ENCODE measurements at regions not wholly inside any gene's neighbourhood (a gene's known extent, or its start where the extent isn't known, plus 50 kb on each side); places are given as distances from the start of the nearest gene placed in this dataset.

DNA sequence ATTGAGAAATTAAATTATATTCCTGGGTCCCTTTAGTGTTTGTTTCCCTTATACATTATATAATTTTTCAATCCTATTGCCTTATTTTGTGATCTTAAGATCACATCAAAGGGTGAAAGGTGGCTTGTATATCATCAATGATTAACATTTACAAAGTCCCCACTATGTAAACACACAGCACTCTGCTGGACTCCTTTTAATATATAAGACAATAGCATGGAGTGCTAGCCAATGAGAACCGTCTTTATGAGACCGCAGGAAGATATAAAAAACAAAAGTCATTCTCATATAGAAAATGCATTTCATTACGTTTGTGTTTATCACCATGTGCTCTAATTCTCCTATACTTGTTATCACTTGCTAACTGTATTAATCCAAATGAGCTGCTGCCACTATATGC is 108.5 kb downstream of the HOXA1 start:
- ATAC-seq: no peak
- CTCF ChIA-PET: interaction anchor here (0.6 kb wide), 1 partner anchor 60 kb away, joined by 4 read pairs; no protein-coding TSS in a partner anchor
- no peak for TF ChIP-seq GRHL2 (CRISPR knock-in tag; IDR thresholded peaks at IDR 0.05; ENCODE audit: insufficient replicate concordance, severe bottlenecking)
- no peak for TF ChIP-seq NR3C1 (CRISPR knock-in tag; conservative IDR thresholded peaks at IDR 0.05; ENCODE audit: low read depth)
- TF ChIP-seq MYBL2 (CRISPR knock-in tag; IDR thresholded peaks at IDR 0.05): no peak
- no peak for TF ChIP-seq SMAD3 (CRISPR knock-in tag; IDR thresholded peaks at IDR 0.05; ENCODE audit: borderline replicate concordance)

DNA sequence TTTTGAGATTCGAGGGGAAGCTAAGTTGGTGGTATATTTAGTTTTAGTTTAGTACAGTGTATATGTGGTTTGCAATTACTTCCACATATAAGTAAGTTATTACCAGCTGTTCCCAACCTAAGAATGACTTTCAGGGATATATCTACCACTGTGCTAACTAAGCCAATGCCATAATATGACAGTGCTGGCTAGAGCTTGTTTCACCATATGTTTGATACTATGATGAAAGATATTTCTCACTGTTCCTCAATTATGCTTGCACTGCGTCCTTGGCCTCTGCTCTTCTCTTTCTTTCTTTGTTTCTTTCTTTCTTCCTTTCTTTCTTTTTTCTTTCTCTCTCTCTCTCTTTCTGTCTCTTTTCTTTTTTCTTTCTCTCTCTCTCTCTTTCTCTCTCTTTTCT is 113.8 kb upstream of the SKAP2 start:
- peaks cover 2% of the 10 kb centered on the region; the same call in 1 of the 2 replicates for H3K27me3 Mint-ChIP-seq (ENCODE audit: low read depth)
- TF ChIP-seq NR2C2 (CRISPR knock-in tag; IDR thresholded peaks at IDR 0.05) (no peak), ETV6 (CRISPR knock-in tag; IDR thresholded peaks at IDR 0.05) (no peak), SOX15 (CRISPR knock-in tag; IDR thresholded peaks at IDR 0.05) (no peak), ESRRA (CRISPR knock-in tag; IDR thresholded peaks at IDR 0.05; ENCODE audit: borderline replicate concordance) (no peak), ZNF425 (CRISPR knock-in tag; conservative IDR thresholded peaks at IDR 0.05) (no peak), NR1H2 (CRISPR knock-in tag; IDR thresholded peaks at IDR 0.05) (no peak), CDX4 (CRISPR knock-in tag; IDR thresholded peaks at IDR 0.05; ENCODE audit: borderline replicate concordance) (no peak), TP53 (CRISPR knock-in tag; IDR thresholded peaks at IDR 0.05) (no peak), ELF4 (CRISPR knock-in tag; IDR thresholded peaks at IDR 0.05; ENCODE audit: low read depth) (no peak), ERG (CRISPR knock-in tag; IDR thresholded peaks at IDR 0.05) (no peak), ZNF671 (CRISPR knock-in tag; IDR thresholded peaks at IDR 0.05) (no peak), TEAD4 (CRISPR knock-in tag; IDR thresholded peaks at IDR 0.05) (no peak), PRDM15 (CRISPR knock-in tag; IDR thresholded peaks at IDR 0.05) (no peak), ATF1 (CRISPR knock-in tag; IDR thresholded peaks at IDR 0.05) (no peak)
- TF ChIP-seq, protein P1, sequence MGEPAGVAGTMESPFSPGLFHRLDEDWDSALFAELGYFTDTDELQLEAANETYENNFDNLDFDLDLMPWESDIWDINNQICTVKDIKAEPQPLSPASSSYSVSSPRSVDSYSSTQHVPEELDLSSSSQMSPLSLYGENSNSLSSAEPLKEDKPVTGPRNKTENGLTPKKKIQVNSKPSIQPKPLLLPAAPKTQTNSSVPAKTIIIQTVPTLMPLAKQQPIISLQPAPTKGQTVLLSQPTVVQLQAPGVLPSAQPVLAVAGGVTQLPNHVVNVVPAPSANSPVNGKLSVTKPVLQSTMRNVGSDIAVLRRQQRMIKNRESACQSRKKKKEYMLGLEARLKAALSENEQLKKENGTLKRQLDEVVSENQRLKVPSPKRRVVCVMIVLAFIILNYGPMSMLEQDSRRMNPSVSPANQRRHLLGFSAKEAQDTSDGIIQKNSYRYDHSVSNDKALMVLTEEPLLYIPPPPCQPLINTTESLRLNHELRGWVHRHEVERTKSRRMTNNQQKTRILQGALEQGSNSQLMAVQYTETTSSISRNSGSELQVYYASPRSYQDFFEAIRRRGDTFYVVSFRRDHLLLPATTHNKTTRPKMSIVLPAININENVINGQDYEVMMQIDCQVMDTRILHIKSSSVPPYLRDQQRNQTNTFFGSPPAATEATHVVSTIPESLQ (CRISPR knock-in tag; IDR thresholded peaks at IDR 0.05): no peak
- TF ChIP-seq, protein P2, sequence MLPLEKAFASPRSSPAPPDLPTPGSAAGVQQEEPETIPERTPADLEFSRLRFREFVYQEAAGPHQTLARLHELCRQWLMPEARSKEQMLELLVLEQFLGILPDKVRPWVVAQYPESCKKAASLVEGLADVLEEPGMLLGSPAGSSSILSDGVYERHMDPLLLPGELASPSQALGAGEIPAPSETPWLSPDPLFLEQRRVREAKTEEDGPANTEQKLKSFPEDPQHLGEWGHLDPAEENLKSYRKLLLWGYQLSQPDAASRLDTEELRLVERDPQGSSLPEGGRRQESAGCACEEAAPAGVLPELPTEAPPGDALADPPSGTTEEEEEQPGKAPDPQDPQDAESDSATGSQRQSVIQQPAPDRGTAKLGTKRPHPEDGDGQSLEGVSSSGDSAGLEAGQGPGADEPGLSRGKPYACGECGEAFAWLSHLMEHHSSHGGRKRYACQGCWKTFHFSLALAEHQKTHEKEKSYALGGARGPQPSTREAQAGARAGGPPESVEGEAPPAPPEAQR (CRISPR knock-in tag; IDR thresholded peaks at IDR 0.05): no peak
- H3K27ac Mint-ChIP-seq: no peak overlapping the region
- no peaks in the 10 kb centered on the region for H3K4me1 Mint-ChIP-seq
- H3K4me3 Mint-ChIP-seq: no peak overlapping the region
- DNase-seq (ENCODE audit: low spot score) (no peak), ATAC-seq (no peak)
- CTCF ChIA-PET: no interaction called here
- POLR2A ChIA-PET: no interaction called here
- peaks cover 1% of the 10 kb centered on the region; the same call in 1 of the 2 replicates for H3K36me3 Mint-ChIP-seq
- peaks cover 9% of the 10 kb centered on the region for H3K9me3 Mint-ChIP-seq

More for the DNA sequence above, 108.5 kb downstream of the HOXA1 start:
- Mint-ChIP-seq H3K36me3 (no peaks in the 10 kb centered on the region), H3K4me3 (no peak overlapping the region), H3K27ac (no peak overlapping the region), H3K9me3 (no peaks in the 10 kb centered on the region), H3K4me1 (no peaks in the 10 kb centered on the region), H3K27me3 (ENCODE audit: low read depth) (peaks cover 5% of the 10 kb centered on the region)
- DNase-seq (ENCODE audit: low spot score): no peak
- POLR2A ChIA-PET: no interaction called here
